Renal cortical epithelial cell (primary cell): ENCODE measurements at regions not wholly inside any gene's neighbourhood (a gene's known extent, or its start where the extent isn't known, plus 50 kb on each side); places are given as distances from the start of the nearest gene placed in this dataset.

ENCODE experiments used
- DNase-seq: peaks from one replicate; pipeline ENCODE4 v3.0.0-alpha.2; 2011; ENCODE audit warnings: low read depth

- DNase-seq: no peak
Measured at GRCh38 chr13:34749046-34749445, 193.0 kb upstream of the NBEA start.

GRCh38 chr13:34750078-34750931, 191.8 kb upstream of the NBEA start:
- DNase-seq: peak; percentile 36

- no peak for DNase-seq
Measured at GRCh38 chr13:34751044-34751443, 191.0 kb upstream of the NBEA start.

- no peak for DNase-seq
Measured at GRCh38 chr13:34751492-34751891, 190.6 kb upstream of the NBEA start.

GRCh38 chr13:34752283-34752960, 189.6 kb upstream of the NBEA start:
- DNase-seq: no peak

- DNase-seq: no peak
Measured at GRCh38 chr13:34756136-34756535, 185.9 kb upstream of the NBEA start.

- no peak for DNase-seq
Measured at GRCh38 chr13:34756572-34756971, 185.5 kb upstream of the NBEA start.

- DNase-seq: no peak
Measured at GRCh38 chr13:34757441-34757840, 184.6 kb upstream of the NBEA start.

GRCh38 chr13:34758628-34759027, 183.4 kb upstream of the NBEA start:
- no peak for DNase-seq

- peak; percentile 88 for DNase-seq
Measured at GRCh38 chr13:34762312-34762711, 179.8 kb upstream of the NBEA start.

GRCh38 chr13:34764246-34764645, 177.8 kb upstream of the NBEA start:
- peak; percentile 51 for DNase-seq

- peak; percentile 41 for DNase-seq
Measured at GRCh38 chr13:34765446-34766180, 176.5 kb upstream of the NBEA start.

- no peak for DNase-seq
Measured at GRCh38 chr13:34767778-34768177, 174.3 kb upstream of the NBEA start.

- DNase-seq: no peak
Measured at GRCh38 chr13:34772206-34772605, 169.9 kb upstream of the NBEA start.

GRCh38 chr13:34772881-34773280, 169.2 kb upstream of the NBEA start:
- no peak for DNase-seq

GRCh38 chr13:34776390-34776981, 165.6 kb upstream of the NBEA start:
- DNase-seq: no peak

GRCh38 chr13:34777089-34777913, 164.8 kb upstream of the NBEA start:
- DNase-seq: no peak

GRCh38 chr13:34777914-34778303, 164.2 kb upstream of the NBEA start:
- no peak for DNase-seq

- no peak for DNase-seq
Measured at GRCh38 chr13:34779171-34779570, 162.9 kb upstream of the NBEA start.

- DNase-seq: no peak
Measured at GRCh38 chr13:34793301-34793700, 148.8 kb upstream of the NBEA start.

- no peak for DNase-seq
Measured at GRCh38 chr13:34803756-34804155, 138.3 kb upstream of the NBEA start.
